Dendritic cell treated with granulocyte-macrophage colony-stimulating factor and Interleukin-4, amounts not matched to agents 40 ng/mL and 50 ng/mL, for 4 days (primary cell): ENCODE measurements at regions not wholly inside any gene's neighbourhood (a gene's known extent, or its start where the extent isn't known, plus 50 kb on each side); places are given as distances from the start of the nearest gene placed in this dataset.

Experiments
- H3K27ac Mint-ChIP-seq: one replicate; pipeline ENCODE4 v1.8.0; 2022; ENCODE audit warnings: mild to moderate bottlenecking, mixed read lengths
- H3K27me3 Mint-ChIP-seq: one replicate; pipeline ENCODE4 v1.8.0; 2022; ENCODE audit warnings: mild to moderate bottlenecking, mixed read lengths
- H3K36me3 Mint-ChIP-seq: one replicate; pipeline ENCODE4 v1.8.0; 2022; ENCODE audit warnings: low read depth, mixed read lengths
- H3K4me1 Mint-ChIP-seq: one replicate; pipeline ENCODE4 v1.8.0; 2022; ENCODE audit warnings: low read depth, mixed read lengths
- H3K4me3 Mint-ChIP-seq: one replicate; pipeline ENCODE4 v1.8.0; 2022; ENCODE audit warnings: mild to moderate bottlenecking, moderate library complexity, mixed read lengths
- H3K9me3 Mint-ChIP-seq: one replicate; pipeline ENCODE4 v1.8.0; 2022; ENCODE audit warnings: mixed read lengths
- intact Hi-C: fragments of 100-400 bp; cut with micrococcal nuclease; formaldehyde crosslinking; loops from one replicate; pipeline ENCODE4 v1.15.0; 2022

- intact Hi-C loops: no loop called here
- no peak overlapping the region for H3K27ac Mint-ChIP-seq
- H3K36me3 Mint-ChIP-seq: no peaks in the 10 kb centered on the region
- peaks cover 9% of the 10 kb centered on the region for H3K9me3 Mint-ChIP-seq
- H3K4me3 Mint-ChIP-seq: no peak overlapping the region
- no peaks in the 10 kb centered on the region for H3K4me1 Mint-ChIP-seq
- no peaks in the 10 kb centered on the region for H3K27me3 Mint-ChIP-seq
Observed at GRCh38 chr1:101739826-101740330, 256.8 kb downstream of the OLFM3 start.

DNA sequence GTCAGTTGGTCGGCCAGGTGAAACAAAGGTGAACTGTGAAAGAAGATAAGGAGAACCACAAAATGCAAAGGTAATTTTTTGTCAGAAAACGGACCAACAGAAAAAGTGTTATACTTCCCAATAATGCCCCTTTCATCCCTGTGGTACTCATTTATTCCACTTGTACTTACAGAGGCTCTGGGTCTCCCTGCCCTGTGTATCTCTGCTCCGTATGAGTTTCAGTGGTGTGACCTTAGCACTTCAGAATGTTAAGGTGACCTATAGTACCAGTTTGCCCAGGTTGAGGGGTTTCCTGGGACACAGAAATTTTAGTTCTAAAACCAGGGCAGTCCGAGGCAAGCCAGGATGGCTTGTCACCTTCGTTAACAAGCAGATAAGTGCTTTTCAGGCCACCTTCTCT is 254.8 kb downstream of the OLFM3 start:
- H3K27ac Mint-ChIP-seq: no peak overlapping the region
- H3K36me3 Mint-ChIP-seq: no peaks in the 10 kb centered on the region
- no peak overlapping the region for H3K4me3 Mint-ChIP-seq
- H3K27me3 Mint-ChIP-seq: no peaks in the 10 kb centered on the region
- H3K9me3 Mint-ChIP-seq: peaks cover 9% of the 10 kb centered on the region
- H3K4me1 Mint-ChIP-seq: no peaks in the 10 kb centered on the region
- intact Hi-C loops: no loop called here

GRCh38 chr1:101742509-101742908 is 254.2 kb downstream of the OLFM3 start:
- H3K4me1 Mint-ChIP-seq: no peaks in the 10 kb centered on the region
- no peak overlapping the region for H3K27ac Mint-ChIP-seq
- no peaks in the 10 kb centered on the region for H3K27me3 Mint-ChIP-seq
- intact Hi-C loops: no loop called here
- no peak overlapping the region for H3K4me3 Mint-ChIP-seq
- H3K9me3 Mint-ChIP-seq: peaks cover 9% of the 10 kb centered on the region
- H3K36me3 Mint-ChIP-seq: no peaks in the 10 kb centered on the region

DNA sequence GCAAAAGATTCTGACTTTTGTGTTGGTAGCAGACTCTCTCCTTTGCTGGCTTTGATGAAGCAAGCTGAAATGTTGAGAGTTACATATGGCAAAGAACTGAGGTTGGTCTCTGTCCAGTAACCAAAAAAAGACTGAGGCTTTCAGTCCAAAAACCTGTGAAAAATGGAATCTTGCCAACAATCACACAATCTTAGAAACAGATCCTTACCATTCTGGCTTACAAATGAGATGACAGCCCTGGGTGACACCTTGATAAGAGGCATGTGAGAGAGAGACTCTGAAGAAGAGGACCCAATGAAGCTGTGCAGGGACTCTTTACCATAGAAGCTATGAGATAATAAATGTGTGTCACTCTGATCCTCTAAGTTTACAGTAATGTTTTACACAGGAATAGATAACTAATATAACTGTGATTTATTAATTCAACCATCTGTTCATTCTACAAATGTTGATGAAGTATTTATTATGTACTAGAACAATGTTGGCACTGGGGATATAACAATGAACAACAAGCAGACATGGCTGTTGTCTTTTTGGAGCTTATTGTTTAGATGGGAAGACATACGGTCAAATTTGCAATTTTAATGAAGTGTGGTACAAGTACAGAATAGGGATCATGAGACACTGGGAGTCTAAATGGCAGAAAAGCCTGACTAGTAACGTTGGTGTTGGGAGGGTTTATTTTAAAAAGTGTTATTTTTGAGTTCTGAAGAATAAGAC is 251.0 kb downstream of the OLFM3 start:
- Mint-ChIP-seq H3K27ac (no peak overlapping the region), H3K36me3 (no peaks in the 10 kb centered on the region), H3K9me3 (peaks cover 9% of the 10 kb centered on the region), H3K4me1 (no peaks in the 10 kb centered on the region), H3K4me3 (no peak overlapping the region), H3K27me3 (no peaks in the 10 kb centered on the region)
- intact Hi-C loops: no loop called here

DNA sequence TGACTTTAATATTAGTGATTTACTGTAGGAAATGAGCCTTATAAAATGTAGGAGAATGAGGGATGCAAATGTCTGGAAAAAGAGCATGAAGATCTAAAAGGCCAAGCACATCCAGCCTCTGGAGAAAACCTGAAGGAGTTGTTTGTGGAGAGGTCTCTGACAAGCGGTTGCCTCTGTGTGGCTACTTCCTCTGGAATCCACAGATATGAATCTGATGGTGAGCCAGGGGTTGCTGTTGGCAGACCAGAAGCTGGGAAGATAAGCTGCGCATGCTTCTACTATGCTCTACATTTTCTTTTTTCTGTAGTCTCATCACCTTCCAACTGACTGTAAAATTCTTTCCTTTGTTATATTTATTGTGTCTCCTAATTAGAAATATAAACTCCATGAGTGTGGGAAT is 248.6 kb downstream of the OLFM3 start:
- no peak overlapping the region for H3K27ac Mint-ChIP-seq
- H3K4me1 Mint-ChIP-seq: no peaks in the 10 kb centered on the region
- H3K36me3 Mint-ChIP-seq: no peaks in the 10 kb centered on the region
- peaks cover 9% of the 10 kb centered on the region for H3K9me3 Mint-ChIP-seq
- H3K27me3 Mint-ChIP-seq: no peaks in the 10 kb centered on the region
- intact Hi-C loops: no loop called here
- no peak overlapping the region for H3K4me3 Mint-ChIP-seq
